CD8-positive, alpha-beta memory T cell (primary cell): ENCODE measurements at regions not wholly inside any gene's neighbourhood (a gene's known extent, or its start where the extent isn't known, plus 50 kb on each side); places are given as distances from the start of the nearest gene placed in this dataset.

Experiments
- CTCF ChIA-PET: fragments of 350-600 bp; sonication (Branson Sonifier 250); formaldehyde crosslinking; loops from one replicate; lab custom pipeline; 2021; ENCODE audit warnings: antibody characterized with exemption; lab: Charles Lee
- POLR2A ChIA-PET: fragments of 350-600 bp; sonication (Branson Sonifier 250); formaldehyde crosslinking; loops from one replicate; lab custom pipeline; 2021; ENCODE audit warnings: antibody characterized with exemption; lab: Charles Lee
- DNase-seq, 5 donors: peaks; one replicate each; pipeline versions ENCODE4 v3.0.0 to v3.0.0-alpha.2; 2020 to 2022; ENCODE audit warnings: mixed read lengths in 1 of 5
- H3K27ac ChIP-seq: one replicate; pipeline ENCODE4 v1.7.0; 2013; ENCODE audit warnings: low read depth, mild to moderate bottlenecking, low read length, moderate library complexity
- H3K27me3 ChIP-seq: 2 replicates; pipeline ENCODE4 v1.7.0; 2013; ENCODE audit warnings: low read length, mild to moderate bottlenecking; ENCODE audit not compliant: insufficient read depth, poor library complexity, severe bottlenecking
- H3K36me3 ChIP-seq: 2 replicates; pipeline ENCODE4 v1.7.0; 2013; ENCODE audit warnings: mild to moderate bottlenecking, low read length, moderate library complexity; ENCODE audit not compliant: insufficient read depth
- H3K4me1 ChIP-seq: 2 replicates; pipeline ENCODE4 v1.7.0; 2013; ENCODE audit warnings: mild to moderate bottlenecking, low read length, moderate library complexity; ENCODE audit not compliant: insufficient read depth
- H3K4me3 ChIP-seq: 2 replicates; pipeline ENCODE4 v1.7.0; 2013; ENCODE audit warnings: mild to moderate bottlenecking, low read length
- H3K9me3 ChIP-seq: 2 replicates; pipeline ENCODE4 v1.7.0; 2013; ENCODE audit warnings: mild to moderate bottlenecking, low read length
- H3K27ac Mint-ChIP-seq, 8 donors: one replicate each; pipeline ENCODE4 v1.8.0; 2020 to 2021; ENCODE audit warnings: mixed read lengths in 8 of 8, mild to moderate bottlenecking in 6 of 8, inconsistent platforms in 3 of 8, moderate library complexity in 3 of 8
- H3K27me3 Mint-ChIP-seq, 2 donors: one replicate each; pipeline ENCODE4 v1.8.0; 2020 to 2021; ENCODE audit warnings: mixed read lengths in 2 of 2, mild to moderate bottlenecking in 1 of 2, moderate library complexity in 1 of 2
- H3K36me3 Mint-ChIP-seq, 3 donors: one replicate each; pipeline ENCODE4 v1.8.0; 2020 to 2021; ENCODE audit warnings: mixed read lengths in 3 of 3, inconsistent platforms in 1 of 3, mild to moderate bottlenecking in 1 of 3
- H3K4me1 Mint-ChIP-seq, 3 donors: one replicate each; pipeline ENCODE4 v1.8.0; 2020 to 2021; ENCODE audit warnings: mixed read lengths in 3 of 3, inconsistent platforms in 1 of 3, mild to moderate bottlenecking in 1 of 3
- H3K4me3 Mint-ChIP-seq, 7 donors: one replicate each; pipeline ENCODE4 v1.8.0; 2020 to 2021; ENCODE audit warnings: mixed read lengths in 7 of 7, mild to moderate bottlenecking in 6 of 7, moderate library complexity in 4 of 7, inconsistent platforms in 2 of 7
- H3K9me3 Mint-ChIP-seq, 5 donors: one replicate each; pipeline ENCODE4 v1.8.0; 2020 to 2022; ENCODE audit warnings: mixed read lengths in 5 of 5, mild to moderate bottlenecking in 3 of 5, moderate library complexity in 2 of 5, inconsistent platforms in 1 of 5

- CTCF ChIA-PET, result no interaction called here
- no peaks in the 10 kb centered on the region for H3K9me3 ChIP-seq
- Mint-ChIP-seq H3K27me3 (peaks cover 2 to 11% of the 10 kb centered on the region in 2 donors), H3K27ac (no peak overlapping the region), H3K4me3 (no peak overlapping the region), H3K4me1 (no peaks in the 10 kb centered on the region), H3K36me3 (peaks cover 0 to 7% (median 0%) of the 10 kb centered on the region in 3 donors), H3K9me3 (no peaks in the 10 kb centered on the region)
- H3K4me1 ChIP-seq, result no peaks in the 10 kb centered on the region
- H3K27ac ChIP-seq, result no peak overlapping the region
- H3K27me3 ChIP-seq, result no peaks in the 10 kb centered on the region
- H3K4me3 ChIP-seq, result no peak overlapping the region
- DNase-seq, result no peak
- H3K36me3 ChIP-seq, result no peaks in the 10 kb centered on the region
- POLR2A ChIA-PET, result no interaction called here
Measured at GRCh38 chr11:128251140-128251539, 336.2 kb downstream of the ETS1 start.

- no peak for DNase-seq
- Histone ChIP-seq H3K27me3 (no peaks in the 10 kb centered on the region), H3K4me1 (no peaks in the 10 kb centered on the region), H3K4me3 (no peak overlapping the region), H3K36me3 (no peaks in the 10 kb centered on the region), H3K9me3 (no peaks in the 10 kb centered on the region), H3K27ac (no peak overlapping the region)
- Mint-ChIP-seq H3K36me3 (peaks cover 0 to 7% (median 0%) of the 10 kb centered on the region in 3 donors), H3K9me3 (no peaks in the 10 kb centered on the region), H3K27ac (no peak overlapping the region), H3K27me3 (peaks cover 2 to 11% of the 10 kb centered on the region in 2 donors), H3K4me1 (no peaks in the 10 kb centered on the region), H3K4me3 (no peak overlapping the region)
- ChIA-PET CTCF (no interaction called here), POLR2A (no interaction called here)
Measured at GRCh38 chr11:128250482-128250881, 336.9 kb downstream of the ETS1 start.

GRCh38 chr11:128246810-128247594 is 340.4 kb downstream of the ETS1 start:
- Mint-ChIP-seq H3K4me1 (no peaks in the 10 kb centered on the region), H3K27me3 (peaks cover 0 to 14% of the 10 kb centered on the region in 2 donors), H3K36me3 (no peaks in the 10 kb centered on the region), H3K27ac (no peak overlapping the region), H3K4me3 (no peak overlapping the region), H3K9me3 (no peaks in the 10 kb centered on the region)
- no peaks in the 10 kb centered on the region for H3K4me1 ChIP-seq
- ChIA-PET CTCF (interaction anchor here (1.4 kb wide), 1 partner anchor 14 kb away, joined by 3 read pairs; no protein-coding TSS in a partner anchor), POLR2A (no interaction called here)
- no peaks in the 10 kb centered on the region for H3K36me3 ChIP-seq
- H3K27me3 ChIP-seq, result no peaks in the 10 kb centered on the region
- H3K9me3 ChIP-seq, result no peaks in the 10 kb centered on the region
- H3K27ac ChIP-seq, result no peak overlapping the region
- no peak for DNase-seq
- H3K4me3 ChIP-seq, result no peak overlapping the region

GRCh38 chr11:128246364-128246801 is 341.0 kb downstream of the ETS1 start:
- Mint-ChIP-seq H3K27ac (no peak overlapping the region), H3K9me3 (no peaks in the 10 kb centered on the region), H3K27me3 (peaks cover 0 to 14% of the 10 kb centered on the region in 2 donors), H3K4me3 (no peak overlapping the region), H3K36me3 (no peaks in the 10 kb centered on the region), H3K4me1 (no peaks in the 10 kb centered on the region)
- Histone ChIP-seq H3K27ac (no peak overlapping the region), H3K4me1 (no peaks in the 10 kb centered on the region), H3K27me3 (no peaks in the 10 kb centered on the region), H3K36me3 (no peaks in the 10 kb centered on the region), H3K4me3 (no peak overlapping the region), H3K9me3 (no peaks in the 10 kb centered on the region)
- POLR2A ChIA-PET, result no interaction called here
- CTCF ChIA-PET, result interaction anchor here (1.4 kb wide), 1 partner anchor 14 kb away, joined by 3 read pairs; no protein-coding TSS in a partner anchor
- no peak for DNase-seq

GRCh38 chr11:128244871-128245270 is 342.5 kb downstream of the ETS1 start:
- no peaks in the 10 kb centered on the region for H3K36me3 Mint-ChIP-seq
- no peaks in the 10 kb centered on the region for H3K9me3 Mint-ChIP-seq
- no peaks in the 10 kb centered on the region for H3K27me3 ChIP-seq
- no peak overlapping the region for H3K4me3 Mint-ChIP-seq
- peaks cover 0 to 14% of the 10 kb centered on the region in 2 donors for H3K27me3 Mint-ChIP-seq
- H3K27ac ChIP-seq, result no peak overlapping the region
- ChIA-PET CTCF (interaction anchor here (0.9 kb wide), 1 partner anchor 261 kb away, joined by 3 read pairs; no protein-coding TSS in a partner anchor), POLR2A (no interaction called here)
- no peak overlapping the region for H3K4me3 ChIP-seq
- H3K36me3 ChIP-seq, result no peaks in the 10 kb centered on the region
- no peak overlapping the region for H3K27ac Mint-ChIP-seq
- DNase-seq, result no peak
- no peaks in the 10 kb centered on the region for H3K9me3 ChIP-seq
- H3K4me1 Mint-ChIP-seq, result no peaks in the 10 kb centered on the region
- no peaks in the 10 kb centered on the region for H3K4me1 ChIP-seq

- no peak overlapping the region for H3K27ac Mint-ChIP-seq
- H3K9me3 Mint-ChIP-seq, result no peaks in the 10 kb centered on the region
- no peaks in the 10 kb centered on the region for H3K36me3 Mint-ChIP-seq
- Histone ChIP-seq H3K36me3 (no peaks in the 10 kb centered on the region), H3K27ac (no peak overlapping the region), H3K4me3 (no peak overlapping the region), H3K4me1 (no peaks in the 10 kb centered on the region), H3K27me3 (no peaks in the 10 kb centered on the region), H3K9me3 (no peaks in the 10 kb centered on the region)
- H3K4me3 Mint-ChIP-seq, result no peak overlapping the region
- H3K4me1 Mint-ChIP-seq, result peaks cover 14 to 19% (median 17%) of the 10 kb centered on the region in 3 donors
- no peak for DNase-seq
- POLR2A ChIA-PET, result no interaction called here
- CTCF ChIA-PET, result interaction anchor here (1.0 kb wide), 1 partner anchor 10 kb away, joined by 3 read pairs; no protein-coding TSS in a partner anchor
- peaks cover 0 to 13% of the 10 kb centered on the region in 2 donors for H3K27me3 Mint-ChIP-seq
Measured at GRCh38 chr11:128242451-128242850, 344.9 kb downstream of the ETS1 start.

- peaks cover 0 to 3% of the 10 kb centered on the region in 2 donors for H3K27me3 Mint-ChIP-seq
- H3K9me3 Mint-ChIP-seq, result no peaks in the 10 kb centered on the region
- H3K27ac Mint-ChIP-seq, result no peak overlapping the region
- H3K4me3 Mint-ChIP-seq, result no peak overlapping the region
- H3K36me3 Mint-ChIP-seq, result no peaks in the 10 kb centered on the region
- DNase-seq, result no peak
- H3K36me3 ChIP-seq, result no peaks in the 10 kb centered on the region
- no peak overlapping the region for H3K27ac ChIP-seq
- peaks cover 14 to 19% (median 17%) of the 10 kb centered on the region in 3 donors for H3K4me1 Mint-ChIP-seq
- ChIA-PET POLR2A (no interaction called here), CTCF (no interaction called here)
- H3K27me3 ChIP-seq, result no peaks in the 10 kb centered on the region
- no peaks in the 10 kb centered on the region for H3K9me3 ChIP-seq
- H3K4me3 ChIP-seq, result no peak overlapping the region
- H3K4me1 ChIP-seq, result no peaks in the 10 kb centered on the region
Measured at GRCh38 chr11:128240546-128240945, 346.8 kb downstream of the ETS1 start.

- H3K4me3 ChIP-seq, result no peak overlapping the region
Measured at GRCh38 chr11:128239306-128239705, 348.1 kb downstream of the ETS1 start.

More at GRCh38 chr11:128239306-128239705, 348.1 kb downstream of the ETS1 start:
- Histone ChIP-seq H3K4me1 (no peaks in the 10 kb centered on the region), H3K9me3 (no peaks in the 10 kb centered on the region), H3K27ac (no peak overlapping the region), H3K27me3 (no peaks in the 10 kb centered on the region), H3K36me3 (no peaks in the 10 kb centered on the region)
- Mint-ChIP-seq H3K9me3 (no peaks in the 10 kb centered on the region), H3K36me3 (no peaks in the 10 kb centered on the region), H3K27me3 (peaks cover 0 to 3% of the 10 kb centered on the region in 2 donors), H3K4me1 (peaks cover 14 to 19% (median 17%) of the 10 kb centered on the region in 3 donors), H3K4me3 (peak overlapping the region in 2 of 7 donors; percentile 1 to 19), H3K27ac (peak overlapping the region in 6 of 8 donors; percentile 9 to 80 (median 44))
- ChIA-PET CTCF (no interaction called here), POLR2A (interaction anchor here (0.7 kb wide), 1 partner anchor 290 kb away, joined by 3 read pairs; no protein-coding TSS in a partner anchor)
- no peak for DNase-seq
